NCI-H2029 (cell line): ENCODE measurements at regions not wholly inside any gene's neighbourhood (a gene's known extent, or its start where the extent isn't known, plus 50 kb on each side); places are given as distances from the start of the nearest gene placed in this dataset.
"Not testable (repeated sequence)": the region's sequence is repeated elsewhere in the genome, so short reads cannot be mapped to it uniquely, and the experiment has no call there.

Experiments used
- DNase-seq: peaks from one replicate; lab custom pipeline; 2025; lab: John Stamatoyannopoulos, UW

GRCh38 chr3:176870451-176870850, 326.8 kb downstream of the TBL1XR1 start:
- no peak for DNase-seq

- DNase-seq, result peak; percentile 94
Measured at GRCh38 chr3:176867681-176868663, 329.3 kb downstream of the TBL1XR1 start.

GRCh38 chr3:176861137-176861536, 336.1 kb downstream of the TBL1XR1 start:
- DNase-seq, result no peak

GRCh38 chr3:176856721-176857120, 340.6 kb downstream of the TBL1XR1 start:
- no peak for DNase-seq

- no peak for DNase-seq
Measured at GRCh38 chr3:176855901-176856486, 341.3 kb downstream of the TBL1XR1 start.

- DNase-seq, result no peak
Measured at GRCh38 chr3:176855213-176855612, 342.1 kb downstream of the TBL1XR1 start.

- no peak for DNase-seq
Measured at GRCh38 chr3:176850498-176850897, 346.8 kb downstream of the TBL1XR1 start.

- DNase-seq, result no peak
Measured at GRCh38 chr3:176848431-176849214, 348.7 kb downstream of the TBL1XR1 start.

- DNase-seq, result no peak
Measured at GRCh38 chr3:176842914-176843313, 354.4 kb downstream of the TBL1XR1 start.

- no peak for DNase-seq
Measured at GRCh38 chr3:176840641-176841286, 356.5 kb downstream of the TBL1XR1 start.

GRCh38 chr3:176839901-176840300, 357.4 kb downstream of the TBL1XR1 start:
- DNase-seq, result no peak

GRCh38 chr3:176839466-176839865, 357.8 kb downstream of the TBL1XR1 start:
- no peak for DNase-seq

GRCh38 chr3:176827244-176827643, 370.0 kb downstream of the TBL1XR1 start:
- DNase-seq, result not testable (repeated sequence)

- no peak for DNase-seq
Measured at GRCh38 chr3:176824811-176825210, 372.5 kb downstream of the TBL1XR1 start.

- DNase-seq, result no peak
Measured at GRCh38 chr3:176820764-176821163, 376.5 kb downstream of the TBL1XR1 start.

GRCh38 chr3:176816937-176817336, 380.3 kb downstream of the TBL1XR1 start:
- no peak for DNase-seq

GRCh38 chr3:176814285-176814684, 383.0 kb downstream of the TBL1XR1 start:
- DNase-seq, result no peak

GRCh38 chr3:176807938-176808337, 389.3 kb downstream of the TBL1XR1 start:
- DNase-seq, result no peak

- no peak for DNase-seq
Measured at GRCh38 chr3:176799675-176800074, 397.6 kb downstream of the TBL1XR1 start.

- no peak for DNase-seq
Measured at GRCh38 chr3:176798680-176799079, 398.6 kb downstream of the TBL1XR1 start.

GRCh38 chr3:176796371-176796770, 400.9 kb downstream of the TBL1XR1 start:
- DNase-seq, result no peak

GRCh38 chr3:176795891-176796290, 401.4 kb downstream of the TBL1XR1 start:
- no peak for DNase-seq
